ENCODE measurements at regions not wholly inside any gene's neighbourhood (a gene's known extent, or its start where the extent isn't known, plus 50 kb on each side); places are given as distances from the start of the nearest gene placed in this dataset.

DNA sequence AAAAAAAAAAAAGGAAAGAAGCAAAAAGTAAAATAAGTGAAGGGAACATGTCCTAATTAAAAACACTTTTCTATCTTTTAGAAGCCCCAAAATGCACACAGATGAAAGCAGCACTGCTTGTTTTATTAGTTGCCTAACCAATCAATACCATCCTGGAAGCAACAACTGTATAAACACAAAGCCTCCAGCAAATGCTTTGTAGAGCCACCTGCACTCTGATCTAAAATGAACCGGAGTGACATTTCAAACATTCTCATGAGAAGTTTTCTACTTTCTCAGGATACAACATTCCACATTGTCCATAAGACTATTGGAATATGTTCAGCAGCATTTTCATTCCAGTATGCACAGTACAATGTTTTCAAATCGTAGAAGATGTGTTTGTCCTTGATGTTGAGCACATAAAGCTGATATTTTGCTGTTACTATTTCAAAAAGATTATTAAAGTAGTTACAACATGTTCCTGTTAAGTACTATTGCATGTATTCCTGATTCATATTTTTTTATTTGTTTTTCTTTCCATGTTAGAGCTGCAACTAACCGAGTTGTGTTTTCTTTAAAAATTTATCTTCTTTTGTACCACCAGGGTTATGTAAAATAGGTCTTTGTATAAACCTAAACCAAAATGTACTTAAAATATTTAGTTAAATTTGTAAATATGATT lies 50.3 kb upstream of the PLSCR5 start:
- DNase-seq = no peak

Data from hypothalamus (tissue), 51 donors.